ENCODE measurements at regions not wholly inside any gene's neighbourhood (a gene's known extent, or its start where the extent isn't known, plus 50 kb on each side); places are given as distances from the start of the nearest gene placed in this dataset.
A peak's percentile ranks its signal among the peaks of the same experiment; 100 is the strongest.

DNA sequence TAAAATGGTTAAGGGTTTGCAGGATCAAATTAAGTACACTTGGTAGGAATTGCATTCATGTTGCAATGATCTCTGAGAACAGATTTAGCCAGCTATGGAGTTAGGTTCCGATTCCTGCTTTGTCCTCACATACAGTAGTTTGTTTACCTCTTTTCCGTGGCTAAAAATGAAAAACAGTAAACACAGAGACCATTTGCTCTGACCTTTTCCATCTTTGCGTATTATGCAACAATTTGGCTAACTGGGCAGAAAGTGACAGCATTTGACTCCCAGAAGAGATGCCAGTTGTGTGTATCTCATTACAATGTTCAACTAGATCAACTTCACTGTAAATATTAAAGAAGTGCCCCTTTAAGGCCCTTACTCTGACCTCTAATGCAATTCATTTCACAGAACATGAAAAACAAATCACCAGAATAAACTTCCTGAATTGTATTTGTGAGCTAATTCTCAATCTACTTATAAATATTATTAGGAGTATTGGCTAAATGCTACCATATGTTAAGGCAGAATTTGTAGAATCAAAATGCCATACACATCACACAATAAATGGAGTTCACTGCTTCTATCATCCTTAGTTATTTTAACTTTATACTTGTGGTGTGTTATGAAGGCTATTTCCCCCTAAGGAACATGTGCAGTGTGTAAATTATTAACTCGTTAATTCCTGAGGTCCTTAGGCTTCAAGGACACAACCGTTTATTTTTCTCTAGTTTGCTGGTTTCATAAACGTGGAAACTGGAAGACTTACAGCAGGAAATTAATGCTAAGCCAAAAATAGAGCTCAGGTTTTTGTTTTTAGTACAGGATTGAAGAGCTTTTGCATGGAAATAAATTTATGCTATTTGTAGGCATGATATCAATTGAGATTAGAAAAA is 380.7 kb upstream of the CITED2 start:
- H3K9ac ChIP-seq (ENCODE audit: low read length): no peak overlapping the region

DNA sequence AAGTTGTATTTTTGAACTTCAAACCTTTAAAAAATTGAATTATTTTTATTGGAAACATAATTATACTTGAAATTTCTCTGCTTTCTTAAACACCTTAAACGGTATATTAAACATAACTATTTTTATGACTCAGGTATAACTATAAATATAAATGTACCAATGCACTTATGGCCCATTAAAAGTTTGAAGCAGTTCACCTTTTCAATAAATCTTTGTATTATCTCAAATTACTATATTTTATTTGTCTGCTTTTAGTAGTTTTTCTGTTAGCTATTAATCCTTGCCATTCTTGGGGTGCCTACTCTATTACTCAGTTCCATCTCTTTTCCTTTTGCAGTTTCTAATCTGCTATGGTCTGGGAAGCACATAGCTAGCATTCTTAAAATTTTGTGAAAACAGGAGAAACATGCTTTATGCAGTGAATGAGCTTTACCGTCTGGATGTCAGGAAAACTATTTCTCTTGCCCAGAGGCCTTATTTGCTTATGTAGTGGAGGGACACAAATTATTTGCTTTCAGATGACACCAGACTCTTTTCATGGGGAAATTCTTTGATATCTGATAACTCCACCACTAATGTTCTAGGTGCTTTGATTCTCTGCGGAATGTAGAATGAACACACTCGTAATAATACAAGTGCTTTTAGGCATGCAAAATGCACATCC is 378.9 kb upstream of the CITED2 start:
- H3K4me1 Mint-ChIP-seq (ENCODE audit: low read depth, unreplicated experiment): peaks cover 46% of the 10 kb centered on the region
- H3K36me3 Mint-ChIP-seq (ENCODE audit: low read depth, unreplicated experiment): no peaks in the 10 kb centered on the region
- Histone ChIP-seq H3K9me3 (ENCODE audit: insufficient read depth, low read depth, low read length) (no peaks in the 10 kb centered on the region), H3K79me2 (ENCODE audit: insufficient read depth, low read length) (no peaks in the 10 kb centered on the region), H3K4me3 (ENCODE audit: insufficient read depth, low read depth, low read length) (no peak overlapping the region), H3K4me2 (ENCODE audit: low read length) (peak overlapping the region; percentile 39), H3K27ac (ENCODE audit: low read depth, low read length) (peak overlapping the region; percentile 37), H3K9ac (ENCODE audit: low read length) (peak overlapping the region; percentile 4), H2AFZ (ENCODE audit: low read depth, low read length) (no peak overlapping the region), H3K36me3 (ENCODE audit: insufficient read depth, low read length) (no peaks in the 10 kb centered on the region), H3K27me3 (ENCODE audit: insufficient read depth, low read length) (no peaks in the 10 kb centered on the region), H3K4me1 (ENCODE audit: insufficient read depth, low read length) (peaks cover 23% of the 10 kb centered on the region), H4K20me1 (ENCODE audit: insufficient read depth, low read length) (no peaks in the 10 kb centered on the region)
- H3K9me3 Mint-ChIP-seq (ENCODE audit: unreplicated experiment): no peaks in the 10 kb centered on the region
- peak overlapping the region; percentile 91 for H3K27ac Mint-ChIP-seq (ENCODE audit: unreplicated experiment)
- no peak for TF ChIP-seq EZH2 (IDR thresholded peaks at IDR 0.05; ENCODE audit: insufficient read depth, low read length)
- TF ChIP-seq, protein P1, sequence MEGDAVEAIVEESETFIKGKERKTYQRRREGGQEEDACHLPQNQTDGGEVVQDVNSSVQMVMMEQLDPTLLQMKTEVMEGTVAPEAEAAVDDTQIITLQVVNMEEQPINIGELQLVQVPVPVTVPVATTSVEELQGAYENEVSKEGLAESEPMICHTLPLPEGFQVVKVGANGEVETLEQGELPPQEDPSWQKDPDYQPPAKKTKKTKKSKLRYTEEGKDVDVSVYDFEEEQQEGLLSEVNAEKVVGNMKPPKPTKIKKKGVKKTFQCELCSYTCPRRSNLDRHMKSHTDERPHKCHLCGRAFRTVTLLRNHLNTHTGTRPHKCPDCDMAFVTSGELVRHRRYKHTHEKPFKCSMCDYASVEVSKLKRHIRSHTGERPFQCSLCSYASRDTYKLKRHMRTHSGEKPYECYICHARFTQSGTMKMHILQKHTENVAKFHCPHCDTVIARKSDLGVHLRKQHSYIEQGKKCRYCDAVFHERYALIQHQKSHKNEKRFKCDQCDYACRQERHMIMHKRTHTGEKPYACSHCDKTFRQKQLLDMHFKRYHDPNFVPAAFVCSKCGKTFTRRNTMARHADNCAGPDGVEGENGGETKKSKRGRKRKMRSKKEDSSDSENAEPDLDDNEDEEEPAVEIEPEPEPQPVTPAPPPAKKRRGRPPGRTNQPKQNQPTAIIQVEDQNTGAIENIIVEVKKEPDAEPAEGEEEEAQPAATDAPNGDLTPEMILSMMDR (IDR thresholded peaks at IDR 0.05; ENCODE audit: insufficient read depth, low read depth, low read length): no peak
- FAIRE-seq (peak; percentile 83), DNase-seq (ENCODE audit: low read depth) (peak; percentile 91)
- no peaks in the 10 kb centered on the region for H3K27me3 Mint-ChIP-seq (ENCODE audit: low read depth, unreplicated experiment)
- H3K4me3 Mint-ChIP-seq (ENCODE audit: unreplicated experiment): no peak overlapping the region

More for the DNA sequence above, 380.7 kb upstream of the CITED2 start:
- Histone ChIP-seq H3K79me2 (ENCODE audit: insufficient read depth, low read length) (no peaks in the 10 kb centered on the region), H2AFZ (ENCODE audit: low read depth, low read length) (no peak overlapping the region), H3K36me3 (ENCODE audit: insufficient read depth, low read length) (no peaks in the 10 kb centered on the region), H3K4me2 (ENCODE audit: low read length) (no peak overlapping the region), H3K27me3 (ENCODE audit: insufficient read depth, low read length) (no peaks in the 10 kb centered on the region), H3K27ac (ENCODE audit: low read depth, low read length) (no peak overlapping the region), H3K4me3 (ENCODE audit: insufficient read depth, low read depth, low read length) (no peak overlapping the region), H4K20me1 (ENCODE audit: insufficient read depth, low read length) (no peaks in the 10 kb centered on the region), H3K4me1 (ENCODE audit: insufficient read depth, low read length) (peaks cover 23% of the 10 kb centered on the region), H3K9me3 (ENCODE audit: insufficient read depth, low read depth, low read length) (no peaks in the 10 kb centered on the region)
- Mint-ChIP-seq H3K36me3 (ENCODE audit: low read depth, unreplicated experiment) (no peaks in the 10 kb centered on the region), H3K27me3 (ENCODE audit: low read depth, unreplicated experiment) (no peaks in the 10 kb centered on the region), H3K4me3 (ENCODE audit: unreplicated experiment) (no peak overlapping the region), H3K27ac (ENCODE audit: unreplicated experiment) (peak overlapping the region; percentile 91), H3K9me3 (ENCODE audit: unreplicated experiment) (no peaks in the 10 kb centered on the region), H3K4me1 (ENCODE audit: low read depth, unreplicated experiment) (peaks cover 41% of the 10 kb centered on the region)
- peak; percentile 66 for FAIRE-seq
- DNase-seq (ENCODE audit: low read depth): no peak
- TF ChIP-seq, protein P1 (IDR thresholded peaks at IDR 0.05; ENCODE audit: insufficient read depth, low read depth, low read length): no peak
- no peak for TF ChIP-seq EZH2 (IDR thresholded peaks at IDR 0.05; ENCODE audit: insufficient read depth, low read length)
